Body of pancreas (tissue), 4 donors: ENCODE measurements at regions not wholly inside any gene's neighbourhood (a gene's known extent, or its start where the extent isn't known, plus 50 kb on each side); places are given as distances from the start of the nearest gene placed in this dataset.

Experiments
- ATAC-seq: fragments of 150-250 bp; one replicate; pipeline ENCODE4 v1.9.1; 2016
- DNase-seq, 4 donors: peaks; one replicate each; pipeline ENCODE4 v3.0.0-alpha.2; 2019
- H3K27ac ChIP-seq, 4 donors: fragments of 200-600 bp; sonication (generic); 1 replicate in 3 of 4; 2 replicates in 1 of 4; pipeline versions ENCODE4 v1.5.1 to v1.6.1; 2016 to 2019; ENCODE audit warnings: mild to moderate bottlenecking in 1 of 4, mixed read lengths in 1 of 4, moderate library complexity in 1 of 4
- H3K27me3 ChIP-seq, 2 donors: fragments of 200-600 bp; sonication (generic); one replicate each; pipeline ENCODE4 v1.6.0; 2016; ENCODE audit warnings: mild to moderate bottlenecking in 1 of 2
- H3K36me3 ChIP-seq, 2 donors: fragments of 200-600 bp; sonication (generic); replicated peaks in 1 of 2; 2 replicates each; pipeline ENCODE4 v1.5.1; 2016; ENCODE audit warnings: low read depth in 2 of 2; ENCODE audit not compliant: insufficient read depth in 1 of 2
- H3K4me1 ChIP-seq: fragments of 200-600 bp; sonication (generic); one replicate; pipeline ENCODE4 v1.6.0; 2016
- H3K4me3 ChIP-seq, 2 donors: fragments of 200-600 bp; sonication (generic); 1 replicate in 1 of 2; 2 replicates in 1 of 2; pipeline ENCODE4 v1.5.1; 2016 to 2019
- H3K9me3 ChIP-seq, 3 donors: fragments of 200-600 bp; sonication (generic); 1 replicate in 2 of 3; 2 replicates in 1 of 3; pipeline ENCODE4 v1.5.1; 2016
- CTCF ChIP-seq, 7 experiments: fragments of 450-650 bp in 4 of 7; fragments of 200-600 bp in 3 of 7; sonication (generic) in 3 of 7; IDR thresholded peaks; one replicate each; pipeline ENCODE4 v1.5.1; 2016 to 2019; ENCODE audit warnings: antibody characterized with exemption in 7 of 7
- POLR2A ChIP-seq, 3 donors: fragments of 450-650 bp; IDR thresholded peaks; one replicate each; pipeline ENCODE4 v1.6.1; 2016; ENCODE audit warnings: antibody characterized with exemption in 3 of 3, mild to moderate bottlenecking in 2 of 3
- WGBS, 2 donors: methylation state at CpG; one replicate each; pipeline ENCODE4 v1.1.5; 2017; 5-methylcytosine and 5-hydroxymethylcytosine counted together
- intact Hi-C: fragments of 100-400 bp; cut with DNase I; formaldehyde crosslinking; loops from one replicate; pipeline ENCODE4 v1.15.1; 2023

- Histone ChIP-seq H3K36me3 (no peaks in the 10 kb centered on the region), H3K4me3 (no peak overlapping the region), H3K27me3 (no peaks in the 10 kb centered on the region), H3K9me3 (no peaks in the 10 kb centered on the region), H3K4me1 (no peaks in the 10 kb centered on the region), H3K27ac (no peak overlapping the region)
- 75 to 79% methylated on average over 9 of the region's 9 CpGs for WGBS, 2 donors
- no peak for TF ChIP-seq POLR2A (IDR thresholded peaks at IDR 0.05)
- TF ChIP-seq CTCF (IDR thresholded peaks at IDR 0.05), result no peak
- no peak for ATAC-seq
- intact Hi-C loops, result loop anchor here (10.0 kb wide), 2 partner anchors 209 to 369 kb away; no protein-coding TSS in a partner anchor
- DNase-seq, result no peak
These were observed 148.8 kb upstream of the RPS6KA2 start for GRCh38 chr6:166775923-166776220.

- TF ChIP-seq POLR2A (IDR thresholded peaks at IDR 0.05), result no peak
- TF ChIP-seq CTCF (IDR thresholded peaks at IDR 0.05), result peak; percentile 64 to 91 (median 78)
- Histone ChIP-seq H3K4me3 (no peak overlapping the region), H3K36me3 (no peaks in the 10 kb centered on the region), H3K9me3 (no peaks in the 10 kb centered on the region), H3K27me3 (no peaks in the 10 kb centered on the region), H3K27ac (no peak overlapping the region), H3K4me1 (no peaks in the 10 kb centered on the region)
- no peak for ATAC-seq
- DNase-seq, result peak; percentile 49 to 67 (median 64)
- 39 to 45% methylated on average over 23 to 24 of the region's 24 CpGs for WGBS, 2 donors
- intact Hi-C loops, result loop anchor here (10.0 kb wide), 2 partner anchors 209 to 369 kb away; no protein-coding TSS in a partner anchor
These were observed 148.3 kb upstream of the RPS6KA2 start for GRCh38 chr6:166775180-166775922.

- Histone ChIP-seq H3K4me3 (no peak overlapping the region), H3K27ac (no peak overlapping the region), H3K9me3 (no peaks in the 10 kb centered on the region), H3K36me3 (no peaks in the 10 kb centered on the region), H3K4me1 (no peaks in the 10 kb centered on the region), H3K27me3 (no peaks in the 10 kb centered on the region)
- TF ChIP-seq POLR2A (IDR thresholded peaks at IDR 0.05) (no peak), CTCF (IDR thresholded peaks at IDR 0.05) (no peak)
- DNase-seq (no peak), ATAC-seq (no peak)
- intact Hi-C loops, result loop anchor here (10.0 kb wide), 2 partner anchors 210 to 370 kb away; no protein-coding TSS in a partner anchor
- WGBS, 2 donors, result 40 to 44% methylated on average over 11 to 12 of the region's 12 CpGs
These were observed 147.7 kb upstream of the RPS6KA2 start for GRCh38 chr6:166774770-166775169.

- Histone ChIP-seq H3K4me1 (no peaks in the 10 kb centered on the region), H3K36me3 (no peaks in the 10 kb centered on the region), H3K9me3 (no peaks in the 10 kb centered on the region), H3K27ac (no peak overlapping the region), H3K4me3 (no peak overlapping the region), H3K27me3 (no peaks in the 10 kb centered on the region)
- intact Hi-C loops, result loop anchor here (10.0 kb wide), 2 partner anchors 211 to 371 kb away; no protein-coding TSS in a partner anchor
- TF ChIP-seq CTCF (IDR thresholded peaks at IDR 0.05) (no peak), POLR2A (IDR thresholded peaks at IDR 0.05) (no peak)
- 60 to 62% methylated on average over 8 of the region's 8 CpGs for WGBS, 2 donors
- ATAC-seq (no peak), DNase-seq (no peak)
These were observed 147.2 kb upstream of the RPS6KA2 start for GRCh38 chr6:166774292-166774691.

- no peak for ATAC-seq
- no peak for DNase-seq
- Histone ChIP-seq H3K27ac (no peak overlapping the region), H3K27me3 (no peaks in the 10 kb centered on the region), H3K4me3 (no peak overlapping the region), H3K4me1 (no peaks in the 10 kb centered on the region), H3K9me3 (no peaks in the 10 kb centered on the region), H3K36me3 (no peaks in the 10 kb centered on the region)
- WGBS, 2 donors, result 36 to 48% methylated on average over 8 of the region's 8 CpGs
- TF ChIP-seq CTCF (IDR thresholded peaks at IDR 0.05) (no peak), POLR2A (IDR thresholded peaks at IDR 0.05) (no peak)
- intact Hi-C loops, result loop anchor here (10.0 kb wide), 2 partner anchors 212 to 372 kb away; no protein-coding TSS in a partner anchor
These were observed 145.5 kb upstream of the RPS6KA2 start for GRCh38 chr6:166772518-166772917.
